ENCODE measurements at regions not wholly inside any gene's neighbourhood (a gene's known extent, or its start where the extent isn't known, plus 50 kb on each side); places are given as distances from the start of the nearest gene placed in this dataset.

GRCh38 chr4:119715490-119716445, 87.2 kb upstream of the PDE5A start:
- no peak for DNase-seq (ENCODE audit: low spot score)

GRCh38 chr4:119709418-119709817, 80.8 kb upstream of the PDE5A start:
- DNase-seq (ENCODE audit: low spot score) = no peak

GRCh38 chr4:119707336-119707735, 78.7 kb upstream of the PDE5A start:
- no peak for DNase-seq (ENCODE audit: low spot score)

- no peak for DNase-seq (ENCODE audit: low spot score)
Measured at GRCh38 chr4:119706804-119707203, 78.2 kb upstream of the PDE5A start.

- no peak for DNase-seq (ENCODE audit: low spot score)
Measured at GRCh38 chr4:119697887-119698393, 69.3 kb upstream of the PDE5A start.

- no peak for DNase-seq (ENCODE audit: low spot score)
Measured at GRCh38 chr4:119696963-119697362, 68.4 kb upstream of the PDE5A start.

- no peak for DNase-seq (ENCODE audit: low spot score)
Measured at GRCh38 chr4:119695216-119695615, 66.6 kb upstream of the PDE5A start.

- no peak for DNase-seq (ENCODE audit: low spot score)
Measured at GRCh38 chr4:119693126-119693525, 64.5 kb upstream of the PDE5A start.

- DNase-seq (ENCODE audit: low spot score) = no peak
Measured at GRCh38 chr4:119692001-119692400, 63.4 kb upstream of the PDE5A start.

GRCh38 chr4:119690871-119691270, 62.3 kb upstream of the PDE5A start:
- DNase-seq (ENCODE audit: low spot score) = no peak

GRCh38 chr4:119688446-119688845, 59.8 kb upstream of the PDE5A start:
- no peak for DNase-seq (ENCODE audit: low spot score)

- DNase-seq (ENCODE audit: low spot score) = no peak
Measured at GRCh38 chr4:119684463-119684862, 55.9 kb upstream of the PDE5A start.

- no peak for DNase-seq (ENCODE audit: low spot score)
Measured at GRCh38 chr4:119683518-119683917, 54.9 kb upstream of the PDE5A start.

- no peak for DNase-seq (ENCODE audit: low spot score)
Measured at GRCh38 chr4:119682099-119682498, 53.5 kb upstream of the PDE5A start.

GRCh38 chr4:119679251-119679650, 50.6 kb upstream of the PDE5A start:
- DNase-seq (ENCODE audit: low spot score) = no peak

- no peak for DNase-seq (ENCODE audit: low spot score)
Measured at GRCh38 chr4:119678761-119679160, 50.2 kb upstream of the PDE5A start.

All from A172 (cell line).